HL-60 (cell line): ENCODE measurements at regions not wholly inside any gene's neighbourhood (a gene's known extent, or its start where the extent isn't known, plus 50 kb on each side); places are given as distances from the start of the nearest gene placed in this dataset.

Experiments used
- GABPA ChIP-seq: IDR thresholded peaks from 2 replicates; pipeline ENCODE4 v1.6.1; 2012; ENCODE audit warnings: low read depth
- POLR2AphosphoS5 ChIP-seq: IDR thresholded peaks from 2 replicates; pipeline ENCODE4 v1.6.1; 2012; ENCODE audit warnings: low read depth
- SPI1 ChIP-seq: IDR thresholded peaks from 2 replicates; pipeline ENCODE4 v1.6.1; 2012; ENCODE audit warnings: low read depth, mild to moderate bottlenecking, borderline replicate concordance
- TF ChIP-seq, protein P1 (sequence below): IDR thresholded peaks from one replicate; pipeline ENCODE4 v1.5.1; 2011; ENCODE audit warnings: low read length, control low read depth, inconsistent platforms; ENCODE audit not compliant: insufficient read depth
- TF ChIP-seq, protein P2 (sequence below): IDR thresholded peaks from 2 replicates; pipeline ENCODE4 v1.6.1; 2012; ENCODE audit warnings: low read depth; ENCODE audit not compliant: insufficient replicate concordance

DNA sequence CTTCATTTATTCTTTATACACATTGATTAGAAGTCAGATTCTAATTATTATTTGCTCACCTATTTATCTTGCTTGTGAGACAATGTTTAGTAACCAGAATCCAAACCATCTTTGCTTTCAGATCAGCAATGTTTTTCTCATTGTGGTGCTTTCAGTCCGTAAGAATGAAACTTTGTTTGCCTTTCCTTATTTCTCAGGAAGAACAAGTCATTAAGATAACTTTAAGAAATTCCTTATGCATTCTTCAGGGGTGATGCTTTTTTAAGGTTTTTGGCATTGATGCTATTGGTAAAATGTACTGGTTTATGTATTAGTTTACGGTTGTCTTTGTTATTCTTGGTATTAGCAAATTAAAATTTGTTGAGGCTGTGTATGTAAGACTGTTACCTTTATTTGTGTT is 120.8 kb upstream of the POU1F1 start:
- TF ChIP-seq, protein P1, sequence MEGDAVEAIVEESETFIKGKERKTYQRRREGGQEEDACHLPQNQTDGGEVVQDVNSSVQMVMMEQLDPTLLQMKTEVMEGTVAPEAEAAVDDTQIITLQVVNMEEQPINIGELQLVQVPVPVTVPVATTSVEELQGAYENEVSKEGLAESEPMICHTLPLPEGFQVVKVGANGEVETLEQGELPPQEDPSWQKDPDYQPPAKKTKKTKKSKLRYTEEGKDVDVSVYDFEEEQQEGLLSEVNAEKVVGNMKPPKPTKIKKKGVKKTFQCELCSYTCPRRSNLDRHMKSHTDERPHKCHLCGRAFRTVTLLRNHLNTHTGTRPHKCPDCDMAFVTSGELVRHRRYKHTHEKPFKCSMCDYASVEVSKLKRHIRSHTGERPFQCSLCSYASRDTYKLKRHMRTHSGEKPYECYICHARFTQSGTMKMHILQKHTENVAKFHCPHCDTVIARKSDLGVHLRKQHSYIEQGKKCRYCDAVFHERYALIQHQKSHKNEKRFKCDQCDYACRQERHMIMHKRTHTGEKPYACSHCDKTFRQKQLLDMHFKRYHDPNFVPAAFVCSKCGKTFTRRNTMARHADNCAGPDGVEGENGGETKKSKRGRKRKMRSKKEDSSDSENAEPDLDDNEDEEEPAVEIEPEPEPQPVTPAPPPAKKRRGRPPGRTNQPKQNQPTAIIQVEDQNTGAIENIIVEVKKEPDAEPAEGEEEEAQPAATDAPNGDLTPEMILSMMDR = no peak
- no peak for TF ChIP-seq SPI1
- TF ChIP-seq, protein P2, sequence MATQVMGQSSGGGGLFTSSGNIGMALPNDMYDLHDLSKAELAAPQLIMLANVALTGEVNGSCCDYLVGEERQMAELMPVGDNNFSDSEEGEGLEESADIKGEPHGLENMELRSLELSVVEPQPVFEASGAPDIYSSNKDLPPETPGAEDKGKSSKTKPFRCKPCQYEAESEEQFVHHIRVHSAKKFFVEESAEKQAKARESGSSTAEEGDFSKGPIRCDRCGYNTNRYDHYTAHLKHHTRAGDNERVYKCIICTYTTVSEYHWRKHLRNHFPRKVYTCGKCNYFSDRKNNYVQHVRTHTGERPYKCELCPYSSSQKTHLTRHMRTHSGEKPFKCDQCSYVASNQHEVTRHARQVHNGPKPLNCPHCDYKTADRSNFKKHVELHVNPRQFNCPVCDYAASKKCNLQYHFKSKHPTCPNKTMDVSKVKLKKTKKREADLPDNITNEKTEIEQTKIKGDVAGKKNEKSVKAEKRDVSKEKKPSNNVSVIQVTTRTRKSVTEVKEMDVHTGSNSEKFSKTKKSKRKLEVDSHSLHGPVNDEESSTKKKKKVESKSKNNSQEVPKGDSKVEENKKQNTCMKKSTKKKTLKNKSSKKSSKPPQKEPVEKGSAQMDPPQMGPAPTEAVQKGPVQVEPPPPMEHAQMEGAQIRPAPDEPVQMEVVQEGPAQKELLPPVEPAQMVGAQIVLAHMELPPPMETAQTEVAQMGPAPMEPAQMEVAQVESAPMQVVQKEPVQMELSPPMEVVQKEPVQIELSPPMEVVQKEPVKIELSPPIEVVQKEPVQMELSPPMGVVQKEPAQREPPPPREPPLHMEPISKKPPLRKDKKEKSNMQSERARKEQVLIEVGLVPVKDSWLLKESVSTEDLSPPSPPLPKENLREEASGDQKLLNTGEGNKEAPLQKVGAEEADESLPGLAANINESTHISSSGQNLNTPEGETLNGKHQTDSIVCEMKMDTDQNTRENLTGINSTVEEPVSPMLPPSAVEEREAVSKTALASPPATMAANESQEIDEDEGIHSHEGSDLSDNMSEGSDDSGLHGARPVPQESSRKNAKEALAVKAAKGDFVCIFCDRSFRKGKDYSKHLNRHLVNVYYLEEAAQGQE = no peak
- TF ChIP-seq GABPA = no peak
- TF ChIP-seq POLR2AphosphoS5 = no peak
